Activated T-cell treated with anti-CD3 and anti-CD28 coated beads for 1 hour (primary cell): ENCODE measurements at regions not wholly inside any gene's neighbourhood (a gene's known extent, or its start where the extent isn't known, plus 50 kb on each side); places are given as distances from the start of the nearest gene placed in this dataset.

Experiments
- DNase-seq: peaks from one replicate; pipeline ENCODE4 v3.0.0-alpha.2; 2020; ENCODE audit warnings: low read depth

DNA sequence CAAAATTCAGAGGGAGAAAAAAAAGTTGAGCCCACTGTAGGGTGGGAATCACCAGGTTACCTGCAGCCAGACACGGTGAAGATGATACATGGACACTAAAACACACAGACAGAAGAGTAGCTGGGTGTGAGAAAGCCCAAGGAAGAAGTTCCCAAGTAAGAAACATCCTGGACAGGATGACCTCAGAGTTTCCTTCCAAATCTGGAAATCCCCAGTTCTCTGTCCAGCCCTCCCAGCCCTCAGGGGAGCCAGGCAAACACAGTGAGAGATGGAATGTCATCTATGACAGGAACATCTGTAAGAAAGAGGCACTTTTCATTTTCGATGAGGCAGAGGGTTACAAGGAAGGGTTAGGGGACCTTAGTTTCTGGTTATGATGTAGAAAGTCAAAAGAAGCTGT, 125.1 kb upstream of the LYZL1 start:
- DNase-seq, result no peak

- DNase-seq, result no peak
Observed at GRCh38 chr10:29166713-29167112, 122.2 kb upstream of the LYZL1 start.

- DNase-seq, result no peak
Observed at GRCh38 chr10:29169021-29169420, 119.8 kb upstream of the LYZL1 start.

GRCh38 chr10:29171717-29172116, 117.2 kb upstream of the LYZL1 start:
- DNase-seq, result no peak

DNA sequence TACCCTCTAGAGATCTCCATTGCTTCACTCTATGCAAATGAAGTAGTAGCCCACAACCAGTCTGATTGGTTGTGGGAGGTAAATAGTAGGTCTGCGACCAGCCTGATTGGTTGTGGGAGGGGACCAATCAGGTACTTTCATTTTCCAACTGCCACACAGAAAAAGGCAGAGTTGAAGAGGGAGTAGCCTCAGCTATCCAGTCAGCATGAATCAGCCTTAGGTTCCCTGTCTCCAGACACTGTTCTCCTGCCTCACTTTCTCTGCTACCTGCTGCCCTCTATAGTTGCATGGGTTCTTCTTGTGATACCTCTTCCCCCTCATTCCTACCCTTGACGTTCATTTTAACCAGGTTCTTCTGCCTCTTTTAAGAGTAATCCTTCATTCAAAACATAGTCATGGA, 114.5 kb upstream of the LYZL1 start:
- no peak for DNase-seq

DNA sequence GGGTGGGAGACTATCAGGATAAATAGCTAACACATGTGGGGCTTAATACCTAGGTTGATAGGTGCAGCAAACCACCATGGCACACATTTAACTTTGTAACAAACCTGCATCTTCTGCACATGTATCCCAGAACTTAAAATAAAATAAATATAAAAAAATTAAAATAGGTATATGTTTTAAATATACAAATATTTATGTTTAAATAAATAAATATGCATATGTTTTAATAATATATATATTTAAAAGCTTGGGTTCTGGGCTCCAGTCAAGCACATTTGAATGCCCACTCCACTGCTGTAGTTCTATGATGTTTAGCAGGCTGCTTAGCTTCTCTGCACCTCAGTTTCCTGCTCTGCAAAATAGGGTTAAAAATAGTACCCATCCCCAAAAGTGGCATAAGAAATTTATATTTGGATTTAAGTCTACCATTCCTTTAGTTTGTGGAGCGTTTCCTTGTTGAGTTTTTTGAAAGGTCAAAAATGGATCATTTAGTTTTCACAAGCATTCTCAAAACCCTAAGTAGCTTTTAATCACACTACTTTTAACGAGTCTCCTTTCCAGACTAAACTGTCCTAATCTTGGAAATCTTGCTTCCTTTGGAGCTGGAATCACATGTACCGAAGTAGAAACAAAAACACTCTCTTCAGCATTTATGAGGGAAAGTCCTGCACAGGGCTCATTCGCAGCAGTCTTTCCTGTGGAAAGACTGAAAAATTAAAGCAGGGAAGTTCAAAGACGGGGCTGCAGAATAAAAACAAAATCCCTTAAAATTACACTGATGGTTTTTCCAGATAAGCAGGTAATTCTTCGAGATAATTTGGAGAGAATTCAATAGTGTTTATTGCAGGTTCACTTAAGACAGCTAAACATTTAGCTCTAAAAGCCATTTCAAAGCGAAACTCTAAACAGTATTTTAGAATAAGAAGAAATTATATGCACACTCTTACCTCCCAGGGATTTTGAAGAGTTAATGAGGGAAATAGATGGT, 111.7 kb upstream of the LYZL1 start:
- DNase-seq, result no peak

GRCh38 chr10:29181936-29182335, 106.9 kb upstream of the LYZL1 start:
- no peak for DNase-seq

DNA sequence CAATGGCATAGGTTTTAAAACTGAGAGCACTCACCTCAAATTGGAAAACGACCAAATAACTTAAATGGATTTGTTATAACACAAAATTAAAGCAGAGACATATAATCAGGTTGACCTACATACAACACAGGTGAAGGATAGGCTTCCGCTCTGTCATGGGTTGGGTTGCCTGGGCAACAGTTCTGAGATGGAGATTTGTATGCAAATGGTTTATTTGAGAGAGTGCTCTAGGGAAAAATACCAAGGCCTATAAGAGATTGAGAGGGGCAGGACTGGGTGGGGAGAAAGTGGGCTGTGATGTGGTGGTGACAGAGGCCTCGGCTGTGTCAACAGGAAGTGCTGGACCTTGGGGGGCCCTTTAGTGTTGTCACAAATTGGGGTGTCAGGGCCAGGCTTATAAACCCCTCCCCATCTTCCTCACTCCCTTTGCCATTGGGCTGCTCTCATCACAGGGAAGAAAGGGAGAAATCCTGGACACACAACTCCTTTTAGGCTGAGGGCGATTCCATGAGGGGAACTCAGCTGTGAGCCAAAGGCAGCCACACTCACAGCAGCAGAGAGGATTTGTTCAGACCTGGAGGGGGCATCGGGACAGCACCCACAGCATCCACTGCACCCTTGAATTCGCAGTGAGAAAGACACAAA, 105.4 kb upstream of the LYZL1 start:
- no peak for DNase-seq

- DNase-seq, result no peak
Observed at GRCh38 chr10:29184205-29185000, 104.5 kb upstream of the LYZL1 start.

- no peak for DNase-seq
Observed at GRCh38 chr10:29185050-29185449, 103.8 kb upstream of the LYZL1 start.

GRCh38 chr10:29186221-29186620, 102.6 kb upstream of the LYZL1 start:
- DNase-seq, result no peak

GRCh38 chr10:29189256-29189655, 99.6 kb upstream of the LYZL1 start:
- no peak for DNase-seq

- DNase-seq, result no peak
Observed at GRCh38 chr10:29191674-29192073, 97.2 kb upstream of the LYZL1 start.

GRCh38 chr10:29199339-29199738, 89.5 kb upstream of the LYZL1 start:
- DNase-seq, result no peak

GRCh38 chr10:29199941-29200679, 88.8 kb upstream of the LYZL1 start:
- DNase-seq, result no peak

DNA sequence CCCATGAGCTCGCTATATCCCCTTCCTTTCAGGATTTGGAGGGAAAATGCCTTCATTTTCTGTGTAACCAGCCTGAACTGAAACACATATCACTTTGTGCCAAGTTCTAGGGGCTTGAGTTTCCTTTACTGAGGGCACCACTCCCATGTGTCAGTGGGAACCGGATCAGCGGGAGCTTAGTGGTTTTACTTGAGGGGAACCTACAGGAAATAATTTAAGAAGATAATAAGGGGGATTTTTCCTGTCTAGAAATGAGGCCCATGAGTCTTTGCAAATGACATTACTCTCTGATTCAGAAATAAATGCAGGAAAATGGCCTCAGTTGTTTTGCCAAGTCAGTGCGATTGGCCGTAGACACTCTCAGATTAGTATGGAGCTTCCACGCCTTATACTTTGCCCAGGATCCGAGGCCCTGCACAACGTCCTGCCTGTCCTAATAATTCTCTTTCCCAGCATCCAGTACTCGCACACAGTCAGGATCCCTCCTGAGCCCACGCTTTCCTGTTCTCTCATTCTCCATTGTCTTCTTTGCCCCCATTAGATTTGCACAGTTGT, 86.4 kb upstream of the LYZL1 start:
- no peak for DNase-seq

GRCh38 chr10:29203432-29203831, 85.4 kb upstream of the LYZL1 start:
- no peak for DNase-seq

DNA sequence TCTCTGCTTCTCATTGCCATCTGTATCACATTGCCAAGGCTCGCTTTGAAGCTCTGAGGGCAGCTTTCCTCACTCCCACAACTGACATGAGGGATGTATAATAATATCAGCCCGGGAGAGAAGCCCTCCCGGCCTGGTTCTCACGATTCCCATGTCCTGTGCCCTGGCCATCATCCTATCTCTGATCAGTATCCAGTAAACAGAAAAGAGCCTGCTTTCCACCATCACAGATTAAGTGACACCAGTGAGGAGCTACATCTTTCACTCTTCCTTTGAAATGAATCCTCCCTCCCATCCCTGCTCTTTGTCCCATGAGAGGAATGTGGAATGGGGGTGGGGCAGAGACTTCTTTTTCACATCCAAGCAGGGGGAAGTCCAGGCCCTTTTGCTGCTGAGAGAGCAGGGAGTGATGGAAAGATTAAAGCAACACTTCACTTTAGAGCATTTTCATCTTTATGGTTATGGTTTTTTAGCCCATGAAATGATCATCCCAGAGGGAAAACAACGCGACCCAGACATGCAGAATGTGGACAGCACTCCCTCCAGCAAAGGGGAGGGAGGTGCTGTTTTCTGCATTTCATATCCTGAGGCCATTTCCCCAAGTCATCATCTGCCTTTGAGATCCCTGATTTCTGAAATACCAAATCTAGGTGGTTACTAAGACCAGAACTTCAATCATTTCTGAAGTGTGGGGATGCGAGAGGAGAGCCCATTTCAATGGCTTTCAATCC, 84.6 kb upstream of the LYZL1 start:
- DNase-seq, result no peak

DNA sequence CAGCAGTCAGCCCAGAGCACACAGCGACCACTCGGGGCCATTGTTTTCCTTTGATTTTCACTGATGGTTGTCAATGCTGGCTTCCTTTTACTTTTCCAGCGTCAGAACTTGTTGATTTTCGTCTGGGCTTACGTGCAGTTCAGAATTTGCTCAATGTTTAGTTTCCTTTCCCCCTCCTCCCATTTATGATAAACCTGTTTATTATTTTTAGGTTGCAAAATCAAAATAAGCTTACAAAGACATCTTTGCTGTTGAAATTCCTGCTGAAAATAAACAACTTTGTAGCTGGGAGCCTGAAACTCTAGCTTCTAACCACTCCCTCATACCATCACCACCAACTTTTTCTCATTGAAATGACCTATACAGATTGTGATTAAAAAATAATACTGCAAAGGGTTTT, 83.1 kb upstream of the LYZL1 start:
- no peak for DNase-seq

GRCh38 chr10:29208845-29209244, 80.0 kb upstream of the LYZL1 start:
- DNase-seq, result no peak

- no peak for DNase-seq
Observed at GRCh38 chr10:29209830-29210229, 79.0 kb upstream of the LYZL1 start.
